ENCODE measurements at regions not wholly inside any gene's neighbourhood (a gene's known extent, or its start where the extent isn't known, plus 50 kb on each side); places are given as distances from the start of the nearest gene placed in this dataset.
A peak's percentile ranks its signal among the peaks of the same experiment; 100 is the strongest.

- H3K9me3 ChIP-seq: no peaks in the 10 kb centered on the region
- H3K27me3 ChIP-seq: no peaks in the 10 kb centered on the region
- no peak for DNase-seq (ENCODE audit: extremely low spot score in 2 of 2)
- H3K4me1 ChIP-seq: peaks cover 17% of the 10 kb centered on the region
- no peaks in the 10 kb centered on the region for H3K36me3 ChIP-seq
- intact Hi-C loops (cut with DNase I): no loop called here
- no peak overlapping the region for H3K27ac ChIP-seq
- TF ChIP-seq POLR2A (IDR thresholded peaks at IDR 0.05): no peak
- TF ChIP-seq POLR2AphosphoS5 (IDR thresholded peaks at IDR 0.05; ENCODE audit: insufficient read depth in 1 of 2, low read depth in 1 of 2): peak; percentile 44
- no peak overlapping the region for H3K4me3 ChIP-seq
Measured at GRCh38 chr3:72310419-72311380, 525.8 kb upstream of the PROK2 start.

- intact Hi-C loops (cut with DNase I): no loop called here
- Histone ChIP-seq H3K9me3 (no peaks in the 10 kb centered on the region), H3K27ac (no peak overlapping the region), H3K4me1 (peaks cover 17% of the 10 kb centered on the region), H3K27me3 (no peaks in the 10 kb centered on the region), H3K4me3 (no peak overlapping the region), H3K36me3 (no peaks in the 10 kb centered on the region)
- no peak for TF ChIP-seq POLR2AphosphoS5 (IDR thresholded peaks at IDR 0.05; ENCODE audit: insufficient read depth in 1 of 2, low read depth in 1 of 2)
- TF ChIP-seq POLR2A (IDR thresholded peaks at IDR 0.05): no peak
- TF ChIP-seq CTCF (IDR thresholded peaks at IDR 0.05): no peak
- DNase-seq (ENCODE audit: extremely low spot score in 2 of 2): no peak
Measured at GRCh38 chr3:72309661-72310418, 524.9 kb upstream of the PROK2 start.

- Histone ChIP-seq H3K9me3 (no peaks in the 10 kb centered on the region), H3K36me3 (no peaks in the 10 kb centered on the region), H3K4me1 (peaks cover 17% of the 10 kb centered on the region), H3K4me3 (no peak overlapping the region), H3K27me3 (no peaks in the 10 kb centered on the region), H3K27ac (no peak overlapping the region)
- intact Hi-C loops (cut with DNase I): no loop called here
- TF ChIP-seq POLR2A (IDR thresholded peaks at IDR 0.05): no peak
- TF ChIP-seq CTCF (IDR thresholded peaks at IDR 0.05): no peak
- no peak for TF ChIP-seq POLR2AphosphoS5 (IDR thresholded peaks at IDR 0.05; ENCODE audit: insufficient read depth in 1 of 2, low read depth in 1 of 2)
- no peak for DNase-seq (ENCODE audit: extremely low spot score in 2 of 2)
Measured at GRCh38 chr3:72308641-72309040, 523.7 kb upstream of the PROK2 start.

- Histone ChIP-seq H3K36me3 (no peaks in the 10 kb centered on the region), H3K9me3 (no peaks in the 10 kb centered on the region), H3K27me3 (no peaks in the 10 kb centered on the region), H3K27ac (no peak overlapping the region), H3K4me1 (peaks cover 17% of the 10 kb centered on the region), H3K4me3 (no peak overlapping the region)
- intact Hi-C loops (cut with DNase I): no loop called here
- TF ChIP-seq CTCF (IDR thresholded peaks at IDR 0.05) (no peak), POLR2A (IDR thresholded peaks at IDR 0.05) (no peak), POLR2AphosphoS5 (IDR thresholded peaks at IDR 0.05; ENCODE audit: insufficient read depth in 1 of 2, low read depth in 1 of 2) (no peak)
- DNase-seq (ENCODE audit: extremely low spot score in 2 of 2): no peak
Measured at GRCh38 chr3:72307438-72308115, 522.6 kb upstream of the PROK2 start.

- TF ChIP-seq POLR2AphosphoS5 (IDR thresholded peaks at IDR 0.05; ENCODE audit: insufficient read depth in 1 of 2, low read depth in 1 of 2) (no peak), POLR2A (IDR thresholded peaks at IDR 0.05) (no peak), CTCF (IDR thresholded peaks at IDR 0.05) (no peak)
- H3K4me1 ChIP-seq: peaks cover 17% of the 10 kb centered on the region
- no peak for DNase-seq (ENCODE audit: extremely low spot score in 2 of 2)
- intact Hi-C loops (cut with DNase I): no loop called here
- no peaks in the 10 kb centered on the region for H3K9me3 ChIP-seq
- no peak overlapping the region for H3K27ac ChIP-seq
- H3K4me3 ChIP-seq: no peak overlapping the region
- H3K27me3 ChIP-seq: no peaks in the 10 kb centered on the region
- H3K36me3 ChIP-seq: no peaks in the 10 kb centered on the region
Measured at GRCh38 chr3:72306800-72307341, 521.9 kb upstream of the PROK2 start.

All from vagina (tissue), 2 donors.